Effector memory CD4-positive, alpha-beta T cell (primary cell): ENCODE measurements at regions not wholly inside any gene's neighbourhood (a gene's known extent, or its start where the extent isn't known, plus 50 kb on each side); places are given as distances from the start of the nearest gene placed in this dataset.

Experiments used
- DNase-seq, 3 donors: peaks; one replicate each; pipeline ENCODE4 v3.0.0-alpha.2; 2020
- H3K27ac ChIP-seq: 2 replicates; pipeline ENCODE4 v1.7.0; 2013; ENCODE audit warnings: mild to moderate bottlenecking, low read length, moderate library complexity; ENCODE audit not compliant: insufficient read depth, poor library complexity, severe bottlenecking
- H3K27me3 ChIP-seq: replicated peaks from 2 replicates; pipeline ENCODE4 v1.7.0; 2013; ENCODE audit warnings: mild to moderate bottlenecking, low read length; ENCODE audit not compliant: insufficient read depth, control insufficient read depth, poor library complexity, severe bottlenecking
- H3K36me3 ChIP-seq: 2 replicates; pipeline ENCODE4 v1.7.0; 2013; ENCODE audit warnings: mild to moderate bottlenecking, low read length, moderate library complexity; ENCODE audit not compliant: control insufficient read depth, insufficient read depth
- H3K4me1 ChIP-seq: 2 replicates; pipeline ENCODE4 v1.7.0; 2013; ENCODE audit warnings: low read length, mild to moderate bottlenecking; ENCODE audit not compliant: control insufficient read depth, insufficient read depth, poor library complexity, severe bottlenecking
- H3K4me3 ChIP-seq: 2 replicates; pipeline ENCODE4 v1.7.0; 2013; ENCODE audit warnings: low read length, low read depth, mild to moderate bottlenecking; ENCODE audit not compliant: insufficient read depth, poor library complexity, severe bottlenecking
- H3K9me3 ChIP-seq: 2 replicates; pipeline ENCODE4 v1.7.0; 2013; ENCODE audit warnings: mild to moderate bottlenecking, low read length, moderate library complexity; ENCODE audit not compliant: control insufficient read depth

- H3K36me3 ChIP-seq, result no peaks in the 10 kb centered on the region
- DNase-seq, result no peak
- no peak overlapping the region for H3K27ac ChIP-seq
- no peaks in the 10 kb centered on the region for H3K9me3 ChIP-seq
- no peaks in the 10 kb centered on the region for H3K27me3 ChIP-seq
- H3K4me3 ChIP-seq, result no peak overlapping the region
- no peaks in the 10 kb centered on the region for H3K4me1 ChIP-seq
Measured at GRCh38 chr9:22265534-22265933, 181.1 kb upstream of the DMRTA1 start.

- no peak overlapping the region for H3K27ac ChIP-seq
- H3K9me3 ChIP-seq, result no peaks in the 10 kb centered on the region
- no peaks in the 10 kb centered on the region for H3K4me1 ChIP-seq
- no peaks in the 10 kb centered on the region for H3K36me3 ChIP-seq
- no peak overlapping the region for H3K4me3 ChIP-seq
- H3K27me3 ChIP-seq, result no peaks in the 10 kb centered on the region
- DNase-seq, result no peak
Measured at GRCh38 chr9:22274477-22274876, 172.1 kb upstream of the DMRTA1 start.

GRCh38 chr9:22278426-22278825, 168.2 kb upstream of the DMRTA1 start:
- DNase-seq, result no peak
- Histone ChIP-seq H3K36me3 (no peaks in the 10 kb centered on the region), H3K4me1 (no peaks in the 10 kb centered on the region), H3K4me3 (no peak overlapping the region), H3K27ac (no peak overlapping the region), H3K27me3 (no peaks in the 10 kb centered on the region), H3K9me3 (no peaks in the 10 kb centered on the region)

GRCh38 chr9:22279636-22280035, 167.0 kb upstream of the DMRTA1 start:
- DNase-seq, result no peak
- Histone ChIP-seq H3K4me3 (no peak overlapping the region), H3K4me1 (no peaks in the 10 kb centered on the region)

GRCh38 chr9:22285066-22285465, 161.6 kb upstream of the DMRTA1 start:
- no peak for DNase-seq
- Histone ChIP-seq H3K27ac (no peak overlapping the region), H3K4me1 (no peaks in the 10 kb centered on the region), H3K36me3 (no peaks in the 10 kb centered on the region), H3K4me3 (no peak overlapping the region), H3K27me3 (no peaks in the 10 kb centered on the region), H3K9me3 (no peaks in the 10 kb centered on the region)

More at GRCh38 chr9:22279636-22280035, 167.0 kb upstream of the DMRTA1 start:
- no peaks in the 10 kb centered on the region for H3K27me3 ChIP-seq
- H3K9me3 ChIP-seq, result no peaks in the 10 kb centered on the region
- H3K27ac ChIP-seq, result no peak overlapping the region
- H3K36me3 ChIP-seq, result no peaks in the 10 kb centered on the region

GRCh38 chr9:22286661-22287060, 160.0 kb upstream of the DMRTA1 start:
- H3K36me3 ChIP-seq, result no peaks in the 10 kb centered on the region
- H3K4me3 ChIP-seq, result no peak overlapping the region
- no peaks in the 10 kb centered on the region for H3K4me1 ChIP-seq
- no peak overlapping the region for H3K27ac ChIP-seq
- H3K27me3 ChIP-seq, result no peaks in the 10 kb centered on the region
- H3K9me3 ChIP-seq, result no peaks in the 10 kb centered on the region
- no peak for DNase-seq

- no peak for DNase-seq
Measured at GRCh38 chr9:22288661-22289060, 158.0 kb upstream of the DMRTA1 start.

GRCh38 chr9:22307013-22307711, 139.5 kb upstream of the DMRTA1 start:
- Histone ChIP-seq H3K9me3 (no peaks in the 10 kb centered on the region), H3K27ac (no peak overlapping the region)
- DNase-seq, result no peak

More at GRCh38 chr9:22288661-22289060, 158.0 kb upstream of the DMRTA1 start:
- Histone ChIP-seq H3K27me3 (no peaks in the 10 kb centered on the region), H3K9me3 (no peaks in the 10 kb centered on the region), H3K4me3 (no peak overlapping the region), H3K27ac (no peak overlapping the region), H3K36me3 (no peaks in the 10 kb centered on the region), H3K4me1 (no peaks in the 10 kb centered on the region)

GRCh38 chr9:22308177-22308576, 138.4 kb upstream of the DMRTA1 start:
- no peaks in the 10 kb centered on the region for H3K9me3 ChIP-seq
- DNase-seq, result no peak
- H3K27me3 ChIP-seq, result no peaks in the 10 kb centered on the region
- H3K4me3 ChIP-seq, result no peak overlapping the region
- H3K4me1 ChIP-seq, result no peaks in the 10 kb centered on the region
- no peaks in the 10 kb centered on the region for H3K36me3 ChIP-seq
- H3K27ac ChIP-seq, result no peak overlapping the region

More at GRCh38 chr9:22307013-22307711, 139.5 kb upstream of the DMRTA1 start:
- H3K27me3 ChIP-seq, result no peaks in the 10 kb centered on the region
- no peak overlapping the region for H3K4me3 ChIP-seq
- H3K36me3 ChIP-seq, result no peaks in the 10 kb centered on the region
- no peaks in the 10 kb centered on the region for H3K4me1 ChIP-seq

GRCh38 chr9:22316645-22317044, 130.0 kb upstream of the DMRTA1 start:
- Histone ChIP-seq H3K4me1 (no peaks in the 10 kb centered on the region), H3K4me3 (no peak overlapping the region), H3K27ac (no peak overlapping the region), H3K27me3 (no peaks in the 10 kb centered on the region), H3K9me3 (no peaks in the 10 kb centered on the region), H3K36me3 (no peaks in the 10 kb centered on the region)
- DNase-seq, result no peak
